ENCODE measurements at regions not wholly inside any gene's neighbourhood (a gene's known extent, or its start where the extent isn't known, plus 50 kb on each side); places are given as distances from the start of the nearest gene placed in this dataset.

DNA sequence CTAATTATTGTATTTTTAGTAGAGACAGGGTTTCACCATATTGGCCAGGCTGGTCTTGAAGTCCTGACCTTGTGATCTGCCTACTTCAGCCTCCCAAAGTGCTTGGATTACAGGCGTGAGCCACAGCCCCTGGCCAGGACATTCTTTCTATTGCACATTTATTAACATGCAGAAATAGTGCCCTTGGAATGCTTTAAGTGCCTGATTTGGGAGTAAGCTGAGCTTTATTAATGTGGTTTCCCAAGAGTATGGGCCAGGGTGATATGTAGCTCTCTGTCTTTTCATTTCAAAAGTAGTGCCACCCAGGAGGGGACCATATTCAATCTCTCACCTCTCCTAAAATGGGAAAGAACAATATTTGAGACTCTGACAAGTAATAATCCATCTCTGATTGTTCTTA, 970.7 kb downstream of the KCNMA1 start:
- DNase-seq (ENCODE audit: low spot score), result no peak

DNA sequence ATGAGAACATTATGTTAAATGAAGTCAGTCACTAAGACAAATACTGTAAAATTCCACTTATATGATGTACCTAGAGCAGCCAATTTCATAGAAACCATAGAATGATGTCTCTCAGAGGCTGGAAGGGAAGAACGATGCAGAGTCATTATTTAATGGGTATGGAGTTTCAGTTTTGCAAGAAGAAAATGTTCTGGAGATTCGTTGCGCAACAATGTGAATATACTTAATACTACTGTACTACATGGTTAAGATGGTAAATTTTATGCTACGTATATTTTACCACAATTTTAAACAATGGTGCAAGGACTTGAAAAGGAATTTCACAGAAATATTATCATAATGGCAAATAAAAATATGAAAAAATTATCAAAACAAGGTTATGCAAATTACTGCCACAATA, 972.6 kb downstream of the KCNMA1 start:
- no peak for DNase-seq (ENCODE audit: low spot score)

DNA sequence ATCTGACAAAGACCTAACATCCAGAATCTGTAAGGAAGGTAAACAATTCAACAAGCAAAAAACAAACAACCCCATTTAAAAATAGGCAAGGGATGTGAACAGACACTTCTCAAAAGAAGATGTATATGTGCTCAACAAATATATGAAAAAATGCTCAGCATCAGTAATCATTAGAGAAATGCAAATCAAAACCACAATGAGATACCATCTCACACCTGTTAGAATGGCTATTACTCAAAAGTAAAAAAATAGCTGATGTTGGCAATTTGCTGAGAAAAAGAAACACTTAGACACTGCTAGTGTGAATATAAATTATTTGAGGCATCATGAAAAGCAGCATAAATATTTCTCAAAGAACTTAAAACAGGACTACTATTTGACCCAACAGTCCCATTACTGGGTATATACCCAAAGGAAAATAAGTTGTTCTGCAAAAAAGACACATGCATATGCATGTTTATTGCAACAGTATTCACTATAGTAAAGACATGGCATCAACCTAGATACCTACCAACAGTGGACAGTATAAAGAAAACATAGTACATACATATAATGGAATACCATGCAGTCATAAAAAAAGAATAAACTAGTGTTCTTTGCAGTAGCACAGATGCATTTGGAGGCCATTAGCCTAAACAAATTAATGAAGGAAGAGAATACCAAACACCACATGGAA, 980.1 kb downstream of the KCNMA1 start:
- no peak for DNase-seq (ENCODE audit: low spot score)

DNA sequence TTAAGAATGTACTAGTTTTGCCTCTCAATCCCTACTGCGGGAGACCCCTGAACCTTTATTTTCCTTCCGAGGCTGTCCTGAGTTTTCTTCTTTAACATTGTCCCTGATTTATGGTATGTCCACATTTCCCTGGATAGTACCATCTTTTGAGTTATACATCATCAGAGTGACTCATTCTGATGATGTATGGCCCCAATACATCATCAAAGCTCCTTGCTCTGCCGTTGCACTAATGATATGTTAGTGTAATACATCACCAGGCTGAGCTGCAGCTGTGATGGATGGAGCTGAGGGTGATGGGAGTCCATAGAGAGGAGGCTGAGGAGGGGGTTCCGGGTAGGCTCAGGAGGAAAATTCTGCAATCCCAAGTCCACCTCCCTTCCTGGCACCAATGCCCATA, 986.5 kb downstream of the KCNMA1 start:
- no peak for DNase-seq (ENCODE audit: low spot score)

DNA sequence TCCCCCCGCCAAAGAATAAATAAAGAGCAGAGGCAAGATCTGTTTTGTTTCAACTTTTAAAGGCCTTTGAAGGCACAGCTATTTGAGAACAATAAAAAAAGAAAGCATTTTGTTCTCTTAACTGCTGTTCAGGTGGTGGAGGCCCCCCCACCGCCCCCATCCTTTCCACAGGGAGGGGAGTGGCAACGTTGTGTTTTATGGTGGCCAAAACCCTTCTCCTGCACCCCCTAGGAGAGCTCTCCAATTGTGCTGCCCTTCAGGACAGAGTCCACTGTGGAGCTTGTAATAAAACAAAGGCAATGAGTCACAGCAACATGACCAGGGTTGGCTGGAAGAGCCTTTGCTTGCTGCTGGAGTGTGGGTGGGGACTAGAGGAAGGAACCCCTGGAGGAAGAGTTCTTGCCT, 987.9 kb downstream of the KCNMA1 start:
- DNase-seq (ENCODE audit: low spot score), result peak; percentile 1

DNA sequence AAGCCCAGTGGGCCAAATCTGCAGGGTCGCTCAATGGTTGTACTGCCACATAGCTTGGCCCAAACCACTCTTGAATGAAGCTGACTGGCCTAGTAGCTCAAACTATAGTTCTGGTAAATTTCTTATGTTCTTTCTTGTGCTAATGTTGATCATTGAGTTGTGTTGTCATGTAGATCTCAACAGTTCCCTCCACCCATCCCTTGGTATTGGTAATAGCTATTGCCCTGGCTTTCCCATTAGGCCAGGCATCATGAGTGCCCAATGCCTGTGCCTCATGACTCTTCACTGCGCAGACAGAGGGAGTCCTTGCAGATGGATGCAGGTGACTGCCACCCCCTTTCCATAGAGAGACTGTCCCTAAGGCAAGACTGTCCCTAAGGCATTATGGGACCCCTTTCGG, 988.4 kb downstream of the KCNMA1 start:
- DNase-seq (ENCODE audit: low spot score), result no peak

DNA sequence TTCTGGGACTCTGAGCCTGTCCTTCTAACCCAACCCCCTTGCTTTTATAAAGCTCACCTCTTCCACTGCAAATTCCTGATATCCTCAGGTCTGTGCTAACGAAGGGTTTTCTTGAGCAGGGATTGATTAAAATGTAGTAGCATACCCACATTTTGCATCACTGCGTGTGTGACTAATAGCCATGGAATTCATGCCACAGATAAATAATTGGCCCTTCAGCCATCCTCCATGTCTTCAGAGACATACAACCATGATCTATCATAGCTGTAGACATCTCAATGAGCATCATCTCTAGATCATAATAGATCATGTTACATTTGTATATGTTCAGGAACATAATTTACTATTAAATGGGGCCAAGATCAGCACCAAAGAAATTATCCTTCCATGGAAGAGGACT, 990.3 kb downstream of the KCNMA1 start:
- no peak for DNase-seq (ENCODE audit: low spot score)

DNA sequence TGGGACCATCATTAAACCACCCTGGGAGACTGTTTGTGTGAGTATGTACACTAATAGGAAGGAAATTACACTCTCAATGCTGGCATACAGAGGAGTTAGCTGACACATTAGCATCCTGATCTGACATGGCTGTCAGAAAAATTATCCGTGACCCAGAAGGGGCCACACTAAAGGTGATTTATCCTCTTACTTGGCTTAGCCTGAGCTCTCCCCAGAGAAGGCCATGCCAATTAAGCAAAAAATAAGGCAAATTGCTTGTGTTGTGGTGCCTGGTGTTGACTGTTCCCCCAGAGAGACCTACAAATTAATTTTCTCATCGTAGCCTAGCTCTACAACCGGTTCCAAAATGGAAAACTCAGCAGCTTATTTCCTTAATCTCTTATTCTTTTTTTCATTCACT, 992.3 kb downstream of the KCNMA1 start:
- no peak for DNase-seq (ENCODE audit: low spot score)

DNA sequence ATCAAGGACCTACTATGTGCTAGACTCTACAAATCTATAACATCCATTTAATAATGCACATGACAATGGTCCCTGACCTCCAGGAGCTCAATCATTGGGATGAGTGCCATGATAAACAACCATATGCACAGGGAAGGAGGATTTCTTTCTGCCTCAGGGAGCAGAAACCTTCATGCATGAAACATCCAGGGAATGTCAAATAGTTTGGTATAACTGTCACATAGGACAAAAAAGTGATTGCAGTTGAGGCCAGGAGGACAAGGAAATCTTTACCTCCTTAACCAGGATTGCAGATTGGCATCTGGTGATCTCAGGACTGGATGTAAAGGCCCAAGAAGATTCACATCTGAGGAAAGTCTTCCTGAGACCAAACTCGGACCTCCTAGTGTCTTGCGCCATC, 993.1 kb downstream of the KCNMA1 start:
- no peak for DNase-seq (ENCODE audit: low spot score)

DNA sequence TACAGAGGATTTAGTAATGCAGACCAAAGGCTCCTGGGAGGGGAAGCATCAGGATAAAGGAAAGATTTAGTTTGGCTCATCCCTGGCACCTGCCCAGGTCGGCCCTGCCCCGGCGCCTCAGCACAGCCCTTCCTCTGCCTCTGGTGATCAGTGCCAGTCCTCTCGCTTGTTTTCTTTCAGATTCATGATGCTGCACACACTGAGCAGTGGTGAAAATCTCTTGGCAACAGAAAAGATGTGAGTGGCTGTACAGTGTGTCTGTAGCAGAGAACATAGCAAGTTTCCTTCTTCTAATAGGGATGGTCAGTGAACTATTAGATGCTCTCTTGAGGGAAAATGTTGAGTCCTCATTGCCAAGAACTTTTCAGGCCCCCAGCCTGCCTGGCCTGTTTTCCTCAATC, 994.1 kb downstream of the KCNMA1 start:
- DNase-seq (ENCODE audit: low spot score), result no peak

DNA sequence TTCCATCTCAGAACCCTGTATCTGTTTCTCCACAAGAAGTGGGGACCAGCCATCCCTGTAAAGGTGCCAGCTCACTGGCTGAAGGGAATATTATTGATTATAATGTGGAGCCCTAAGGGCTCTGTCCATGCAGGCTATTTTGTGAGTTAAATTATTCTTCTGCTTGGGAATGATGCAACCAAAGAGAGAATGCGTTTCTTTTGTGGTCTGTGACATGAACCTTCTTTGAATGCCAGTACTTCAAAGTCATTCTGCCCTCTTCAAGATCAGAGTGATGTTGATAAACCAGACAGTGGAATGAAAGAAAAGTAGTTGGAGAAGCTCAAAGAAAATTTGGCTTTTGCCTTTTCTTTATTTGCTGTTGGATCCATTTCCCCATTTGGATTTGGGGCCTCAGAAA, 995.2 kb downstream of the KCNMA1 start:
- no peak for DNase-seq (ENCODE audit: low spot score)

DNA sequence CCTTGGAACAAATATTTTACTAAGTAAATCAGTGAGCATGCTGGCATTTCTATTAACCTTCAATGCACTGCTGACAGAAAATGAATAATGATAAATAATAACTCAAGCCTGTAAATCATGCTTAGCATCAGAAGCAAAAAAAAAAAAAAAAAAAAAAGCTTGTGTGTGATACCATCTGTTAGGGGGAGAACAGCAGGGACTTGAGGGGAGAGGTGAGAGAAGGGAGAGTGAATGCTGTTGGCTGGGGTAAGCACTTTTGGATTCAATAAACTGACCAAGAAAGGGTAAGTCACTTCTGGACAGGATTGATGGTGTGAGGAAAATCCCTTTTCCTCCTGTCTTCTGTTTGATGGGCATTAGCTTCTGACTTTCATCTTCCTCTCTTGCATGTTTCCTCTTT, 996.4 kb downstream of the KCNMA1 start:
- DNase-seq (ENCODE audit: low spot score), result no peak

DNA sequence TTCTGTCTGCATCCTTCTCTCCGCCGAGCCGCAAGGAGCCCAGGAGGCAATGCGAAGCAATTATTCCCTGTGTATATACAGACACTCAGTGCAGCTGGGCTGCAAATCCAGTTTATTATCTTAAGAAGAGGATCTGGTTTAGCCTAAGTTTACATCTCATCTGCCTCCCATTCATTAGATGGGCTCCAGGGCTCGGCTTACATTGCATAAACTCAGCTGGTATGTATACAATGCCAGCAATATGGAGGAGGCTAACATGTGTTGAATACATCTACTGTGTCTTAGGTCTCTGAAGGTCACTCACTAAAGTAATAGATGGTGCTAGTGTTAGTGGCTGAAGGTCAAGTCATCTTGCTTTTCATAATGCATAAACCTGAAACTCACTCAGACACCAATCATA, 996.8 kb downstream of the KCNMA1 start:
- no peak for DNase-seq (ENCODE audit: low spot score)

DNA sequence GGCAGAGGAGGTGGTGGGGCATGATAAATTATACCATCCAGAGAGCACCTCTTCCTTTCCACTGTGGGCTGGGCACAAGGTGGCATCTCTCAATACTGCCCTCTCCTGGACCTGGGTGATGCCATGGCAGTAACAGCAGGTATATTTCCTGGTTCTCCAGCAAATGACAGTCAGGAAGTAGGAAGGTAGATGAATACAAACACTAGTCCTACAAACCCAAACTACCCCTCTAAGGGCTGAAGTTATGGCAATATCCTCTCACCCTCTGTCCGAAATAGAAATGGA, 1004.9 kb downstream of the KCNMA1 start:
- DNase-seq (ENCODE audit: low spot score), result peak; percentile 47

DNA sequence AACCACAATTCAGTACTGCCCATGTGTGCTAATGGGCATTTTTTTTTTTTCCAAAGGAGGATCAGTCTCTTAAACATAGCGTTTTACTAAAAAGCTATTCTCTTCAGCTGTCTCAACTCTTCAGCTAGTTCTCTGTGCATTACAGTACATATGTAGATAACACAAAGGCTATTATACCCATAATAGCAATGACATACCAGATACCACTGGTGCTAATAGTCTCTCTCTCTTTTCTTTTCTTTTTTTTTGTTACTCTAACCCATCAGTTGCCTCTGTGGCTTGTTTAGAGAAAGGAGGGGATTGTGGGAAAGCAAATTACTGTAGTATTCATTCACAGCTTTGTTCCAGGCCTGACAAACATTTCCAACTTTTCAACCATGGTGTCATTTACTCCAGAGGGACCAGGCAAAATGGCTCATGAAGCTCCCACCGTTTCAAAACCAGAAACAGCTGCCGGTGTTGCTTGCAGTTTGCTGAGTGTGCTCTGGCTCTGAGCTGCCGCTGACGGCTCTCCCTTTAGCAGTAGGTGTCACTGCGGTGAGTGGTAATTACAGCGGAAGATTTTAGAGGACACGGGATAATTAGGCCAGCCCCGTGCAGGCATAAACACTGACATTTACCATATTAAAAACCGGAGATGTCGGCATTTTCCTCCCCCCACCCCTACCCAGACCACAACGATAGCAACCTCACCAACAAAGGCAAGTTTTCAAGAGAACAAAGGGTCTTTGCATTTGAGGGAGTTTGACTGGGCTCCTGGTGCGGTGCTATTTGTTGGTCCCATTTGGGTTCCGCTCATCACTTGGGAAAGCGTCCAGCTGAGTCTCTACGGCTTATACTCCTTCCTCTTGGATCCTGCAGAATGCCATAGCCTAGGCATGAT, 1005.5 kb downstream of the KCNMA1 start:
- DNase-seq (ENCODE audit: low spot score), result no peak

DNA sequence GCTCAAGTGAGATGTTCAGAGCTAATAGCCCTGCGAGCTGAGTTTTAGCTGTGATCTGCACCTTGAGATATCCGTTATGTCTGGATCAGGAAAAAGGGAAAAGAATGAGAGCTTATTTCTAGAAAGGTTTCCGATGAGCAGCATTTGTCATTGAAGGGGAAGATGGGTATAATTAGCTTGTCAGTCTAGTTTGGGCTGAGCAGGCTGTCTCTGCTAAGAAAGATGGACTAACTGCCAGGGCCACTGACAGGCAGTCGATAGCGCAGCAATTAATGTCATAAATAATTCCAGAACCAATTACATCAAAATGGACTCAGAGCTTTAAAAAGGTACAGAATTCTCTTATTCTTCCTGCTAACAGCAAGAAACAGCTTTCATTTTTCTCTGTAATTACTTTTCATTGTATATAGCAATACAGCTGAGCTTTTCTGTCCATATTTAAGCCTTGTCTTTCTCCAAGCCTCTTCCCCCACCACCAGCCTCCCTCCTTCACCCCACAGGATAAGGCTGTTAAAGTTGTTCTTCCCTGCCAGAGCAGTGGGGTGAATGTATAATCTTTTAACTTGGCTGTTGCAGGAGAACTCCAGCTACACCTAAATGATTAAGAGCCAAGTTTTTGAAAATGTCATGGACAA, 1006.5 kb downstream of the KCNMA1 start:
- no peak for DNase-seq (ENCODE audit: low spot score)

DNA sequence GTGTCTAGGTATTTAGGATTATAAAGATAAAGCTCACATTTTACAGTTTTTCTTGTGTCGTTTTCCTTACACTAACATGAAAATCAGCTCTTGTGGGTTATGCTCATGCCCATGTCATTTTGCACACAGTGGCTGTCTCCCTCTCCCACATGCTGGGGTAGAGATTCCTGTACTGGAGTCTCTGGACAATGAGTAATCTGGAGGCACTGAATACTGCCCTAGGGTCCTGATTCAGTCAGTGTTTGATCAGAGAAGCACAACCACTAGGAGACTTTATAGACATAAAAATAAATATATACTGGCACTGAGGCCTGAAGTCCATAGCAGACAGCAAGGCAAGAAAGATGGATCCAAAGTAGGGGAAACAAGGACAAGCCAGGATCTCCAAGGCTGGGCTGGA, 1008.8 kb downstream of the KCNMA1 start:
- DNase-seq (ENCODE audit: low spot score), result no peak

DNA sequence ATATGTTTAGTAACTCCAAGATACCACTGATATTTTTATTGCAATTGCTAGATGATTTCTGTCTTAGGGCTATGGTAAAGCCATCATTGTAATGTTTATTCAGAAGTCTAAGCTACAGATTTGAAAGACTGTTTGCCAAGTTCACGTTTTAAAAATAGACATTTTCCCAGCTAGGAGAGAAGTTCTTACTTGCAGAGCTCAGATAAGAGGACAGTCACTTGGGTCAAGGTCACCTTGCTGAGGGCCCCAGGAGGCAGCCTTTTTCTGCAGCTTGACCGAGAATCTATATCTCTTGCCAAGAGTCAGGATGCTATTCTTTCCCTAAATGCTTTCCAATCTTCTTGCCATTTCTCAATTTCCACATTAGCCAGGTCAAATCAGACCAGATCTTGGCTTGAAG, 1011.2 kb downstream of the KCNMA1 start:
- no peak for DNase-seq (ENCODE audit: low spot score)

DNA sequence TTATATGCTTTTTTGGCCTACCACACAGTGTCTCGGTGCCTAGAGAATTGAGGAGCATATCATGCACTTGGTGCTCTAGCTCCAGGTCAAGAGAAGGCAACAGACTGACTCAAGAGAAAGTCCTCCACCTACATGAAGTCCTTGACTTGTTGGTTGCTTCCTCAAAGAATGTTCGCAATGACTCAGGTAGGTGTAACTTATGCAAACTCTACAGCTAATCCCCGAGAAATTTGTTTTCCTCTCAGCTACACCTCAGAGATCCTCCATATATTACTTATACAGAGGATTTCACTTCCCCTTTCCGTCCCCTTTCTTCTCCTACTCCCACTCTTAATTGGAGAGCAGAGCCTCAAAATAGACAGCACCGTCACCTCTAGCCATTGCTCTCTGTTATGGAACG, 1013.1 kb downstream of the KCNMA1 start:
- DNase-seq (ENCODE audit: low spot score), result no peak

DNA sequence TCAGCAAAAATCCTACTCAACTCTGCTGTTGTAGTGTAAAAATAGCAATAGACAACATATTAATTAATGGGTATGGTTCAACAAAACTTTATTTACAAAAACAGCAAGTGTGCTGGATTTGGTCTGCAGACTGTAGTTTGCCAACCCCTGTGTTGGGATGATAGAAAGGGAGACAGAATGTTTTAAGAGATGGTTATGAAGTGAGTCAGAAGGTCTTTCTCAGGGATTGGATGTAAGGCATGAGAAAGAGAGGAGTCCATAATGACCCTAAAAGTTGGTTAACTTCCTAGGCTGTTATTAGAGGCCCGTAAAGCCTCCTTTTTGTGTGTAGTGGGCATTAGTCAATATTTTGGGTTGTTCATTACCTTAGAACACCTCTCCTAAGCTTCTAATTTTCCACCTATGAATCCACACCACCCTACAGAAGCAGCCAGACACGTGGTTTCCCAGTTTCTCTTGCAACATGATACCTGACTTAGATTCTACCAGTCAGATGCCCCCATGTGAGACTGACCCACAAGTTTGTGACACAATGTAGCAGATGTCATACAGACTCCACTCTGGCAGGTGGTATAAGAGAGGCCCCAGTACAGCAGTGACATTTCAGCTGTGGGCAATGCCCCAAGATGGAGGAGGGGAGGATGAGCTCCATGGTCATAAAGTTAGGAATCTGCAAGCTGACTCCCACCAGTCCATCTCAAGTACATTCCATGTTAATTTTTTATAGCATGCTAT, 1015.6 kb downstream of the KCNMA1 start:
- no peak for DNase-seq (ENCODE audit: low spot score)

DNA sequence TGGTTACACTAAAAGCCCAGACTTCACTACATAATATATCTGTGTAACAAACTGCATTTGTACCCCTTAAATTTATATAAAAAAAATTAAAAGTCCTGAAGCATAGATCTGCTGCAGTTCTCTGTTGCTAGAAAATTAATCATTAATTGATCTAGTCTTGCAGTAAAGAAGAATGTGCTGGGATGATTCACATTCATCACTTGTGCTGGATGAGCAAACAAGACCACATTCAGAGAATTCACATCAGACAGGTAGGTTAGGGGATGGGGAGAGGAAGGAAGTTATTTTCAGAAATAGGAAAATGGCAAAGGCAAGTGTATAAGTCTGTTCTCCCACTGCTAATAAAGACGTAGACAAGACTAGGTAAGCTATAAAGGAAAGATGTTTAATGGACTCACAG, 1019.0 kb downstream of the KCNMA1 start:
- DNase-seq (ENCODE audit: low spot score), result no peak

DNA sequence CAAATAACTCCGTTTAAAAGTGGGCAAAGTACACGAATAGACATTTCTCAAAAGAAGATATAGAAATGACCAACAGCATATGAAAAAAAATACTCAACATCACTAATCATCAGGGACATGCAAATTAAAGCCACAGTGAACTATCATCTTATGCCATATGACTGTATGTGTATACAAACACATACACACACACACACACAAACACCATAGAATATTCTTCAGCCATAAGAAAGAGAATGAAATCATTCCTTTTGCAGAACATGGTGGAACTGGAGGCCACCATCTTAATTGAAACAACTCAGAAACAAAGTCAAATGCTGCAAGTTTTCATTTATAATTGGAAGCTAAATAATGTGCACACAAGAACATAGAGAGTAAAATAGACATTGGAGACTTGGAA, 1019.4 kb downstream of the KCNMA1 start:
- no peak for DNase-seq (ENCODE audit: low spot score)
